ENCODE measurements at regions not wholly inside any gene's neighbourhood (a gene's known extent, or its start where the extent isn't known, plus 50 kb on each side); places are given as distances from the start of the nearest gene placed in this dataset.

DNA sequence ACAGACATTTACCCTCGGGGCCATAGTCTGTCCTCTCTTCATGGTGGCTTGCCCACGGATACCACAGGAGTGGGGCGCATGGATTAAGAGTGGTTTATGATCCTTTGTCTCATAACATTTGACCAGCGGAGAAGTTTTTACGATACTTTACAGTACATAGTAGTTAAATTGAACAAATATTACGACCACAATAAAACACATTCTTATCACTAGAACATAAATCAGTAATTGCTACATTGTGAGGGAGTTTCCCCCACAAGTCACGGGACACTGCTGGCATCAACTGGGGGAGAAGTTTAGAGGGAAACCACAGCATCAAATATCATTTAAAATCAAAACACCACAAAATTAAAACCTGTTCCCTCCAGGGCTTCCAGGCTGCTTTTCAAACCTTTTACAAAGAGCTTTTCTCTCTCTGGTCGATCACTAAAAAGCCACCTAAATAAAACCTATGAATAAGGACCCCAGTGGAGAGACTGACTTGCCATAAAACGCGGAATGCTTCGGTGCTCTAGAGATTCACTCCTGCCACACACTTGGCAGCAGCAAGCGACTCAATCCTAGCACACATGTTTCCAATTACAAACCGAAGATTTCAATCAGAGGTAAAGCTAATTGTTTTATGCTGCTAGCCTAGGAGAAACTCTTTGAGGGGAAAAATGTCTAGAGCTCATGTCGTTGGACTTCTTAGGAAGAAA lies 173.7 kb upstream of the HNRNPA3 start:
- TF ChIP-seq, protein P1, sequence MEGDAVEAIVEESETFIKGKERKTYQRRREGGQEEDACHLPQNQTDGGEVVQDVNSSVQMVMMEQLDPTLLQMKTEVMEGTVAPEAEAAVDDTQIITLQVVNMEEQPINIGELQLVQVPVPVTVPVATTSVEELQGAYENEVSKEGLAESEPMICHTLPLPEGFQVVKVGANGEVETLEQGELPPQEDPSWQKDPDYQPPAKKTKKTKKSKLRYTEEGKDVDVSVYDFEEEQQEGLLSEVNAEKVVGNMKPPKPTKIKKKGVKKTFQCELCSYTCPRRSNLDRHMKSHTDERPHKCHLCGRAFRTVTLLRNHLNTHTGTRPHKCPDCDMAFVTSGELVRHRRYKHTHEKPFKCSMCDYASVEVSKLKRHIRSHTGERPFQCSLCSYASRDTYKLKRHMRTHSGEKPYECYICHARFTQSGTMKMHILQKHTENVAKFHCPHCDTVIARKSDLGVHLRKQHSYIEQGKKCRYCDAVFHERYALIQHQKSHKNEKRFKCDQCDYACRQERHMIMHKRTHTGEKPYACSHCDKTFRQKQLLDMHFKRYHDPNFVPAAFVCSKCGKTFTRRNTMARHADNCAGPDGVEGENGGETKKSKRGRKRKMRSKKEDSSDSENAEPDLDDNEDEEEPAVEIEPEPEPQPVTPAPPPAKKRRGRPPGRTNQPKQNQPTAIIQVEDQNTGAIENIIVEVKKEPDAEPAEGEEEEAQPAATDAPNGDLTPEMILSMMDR (conservative IDR thresholded peaks at IDR 0.05; ENCODE audit: low read length), result no peak
- TF ChIP-seq EZH2phosphoT487 (IDR thresholded peaks at IDR 0.05; ENCODE audit: borderline replicate concordance, low read depth, low read length), result no peak
